ENCODE measurements at regions not wholly inside any gene's neighbourhood (a gene's known extent, or its start where the extent isn't known, plus 50 kb on each side); places are given as distances from the start of the nearest gene placed in this dataset.

DNA sequence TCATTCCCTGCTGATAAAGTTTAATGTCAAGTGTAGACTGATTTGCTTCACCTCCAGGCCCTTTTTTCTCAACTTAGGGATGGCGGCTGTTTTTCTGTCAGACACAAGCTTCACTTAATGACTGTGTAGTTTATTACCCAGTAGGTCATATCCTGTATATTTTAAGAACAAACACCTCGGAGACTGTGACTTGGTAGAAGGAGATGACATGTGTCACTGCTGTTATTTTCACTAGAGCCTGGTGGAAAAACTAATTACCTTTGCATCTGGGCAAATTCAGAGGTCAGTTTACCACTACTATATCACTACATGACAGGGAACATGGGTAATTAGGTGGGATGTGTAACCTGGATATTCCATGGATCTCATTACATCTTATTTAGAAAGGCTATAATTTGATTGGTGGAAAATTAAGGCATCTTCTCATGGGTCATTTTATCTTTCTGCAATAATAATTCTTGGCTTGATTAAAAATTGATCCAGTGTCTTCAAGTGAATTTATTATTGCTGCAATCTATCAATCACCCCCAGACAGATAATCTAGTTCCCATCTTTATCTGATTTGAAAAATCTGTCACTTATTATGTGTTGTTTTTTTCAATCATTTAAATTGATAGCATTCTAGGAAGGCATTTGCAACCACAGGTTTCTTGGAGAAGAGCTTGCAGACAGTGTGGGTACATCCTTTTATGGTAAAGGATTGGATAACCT lies 353.8 kb upstream of the SPRED2 start:
- no peaks in the 10 kb centered on the region for H3K9me3 ChIP-seq
- H3K4me3 ChIP-seq, result no peak overlapping the region
- H3K27ac ChIP-seq, result no peak overlapping the region
- in situ Hi-C loops (cut with MboI; ENCODE audit: low pct_ligation_motif_present in 1 of 4, low pct_unique_long_range_greater_than_20kb in 1 of 4, low sequenced_read_pairs in 3 of 4), result no loop called here
- TF ChIP-seq EP300 (IDR thresholded peaks at IDR 0.05; ENCODE audit: low read depth), result no peak
- TF ChIP-seq POLR2AphosphoS5 (IDR thresholded peaks at IDR 0.05), result no peak
- TF ChIP-seq, protein P1, sequence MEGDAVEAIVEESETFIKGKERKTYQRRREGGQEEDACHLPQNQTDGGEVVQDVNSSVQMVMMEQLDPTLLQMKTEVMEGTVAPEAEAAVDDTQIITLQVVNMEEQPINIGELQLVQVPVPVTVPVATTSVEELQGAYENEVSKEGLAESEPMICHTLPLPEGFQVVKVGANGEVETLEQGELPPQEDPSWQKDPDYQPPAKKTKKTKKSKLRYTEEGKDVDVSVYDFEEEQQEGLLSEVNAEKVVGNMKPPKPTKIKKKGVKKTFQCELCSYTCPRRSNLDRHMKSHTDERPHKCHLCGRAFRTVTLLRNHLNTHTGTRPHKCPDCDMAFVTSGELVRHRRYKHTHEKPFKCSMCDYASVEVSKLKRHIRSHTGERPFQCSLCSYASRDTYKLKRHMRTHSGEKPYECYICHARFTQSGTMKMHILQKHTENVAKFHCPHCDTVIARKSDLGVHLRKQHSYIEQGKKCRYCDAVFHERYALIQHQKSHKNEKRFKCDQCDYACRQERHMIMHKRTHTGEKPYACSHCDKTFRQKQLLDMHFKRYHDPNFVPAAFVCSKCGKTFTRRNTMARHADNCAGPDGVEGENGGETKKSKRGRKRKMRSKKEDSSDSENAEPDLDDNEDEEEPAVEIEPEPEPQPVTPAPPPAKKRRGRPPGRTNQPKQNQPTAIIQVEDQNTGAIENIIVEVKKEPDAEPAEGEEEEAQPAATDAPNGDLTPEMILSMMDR (IDR thresholded peaks at IDR 0.05), result no peak
- TF ChIP-seq POLR2A (IDR thresholded peaks at IDR 0.05), result no peak
- no peak for DNase-seq
- H3K4me1 ChIP-seq, result no peaks in the 10 kb centered on the region
- H3K36me3 ChIP-seq, result no peaks in the 10 kb centered on the region
- no peaks in the 10 kb centered on the region for H3K27me3 ChIP-seq
- intact Hi-C loops (cut with DNase I; ENCODE audit: low total_unique reads), result no loop called here
- WGBS, 2 donors (ENCODE audit: low coverage in 1 of 2), result 31% methylated on average over 2 of the region's 2 CpGs; no CpG with 5 or more reads in 1 of the 2 donors

DNA sequence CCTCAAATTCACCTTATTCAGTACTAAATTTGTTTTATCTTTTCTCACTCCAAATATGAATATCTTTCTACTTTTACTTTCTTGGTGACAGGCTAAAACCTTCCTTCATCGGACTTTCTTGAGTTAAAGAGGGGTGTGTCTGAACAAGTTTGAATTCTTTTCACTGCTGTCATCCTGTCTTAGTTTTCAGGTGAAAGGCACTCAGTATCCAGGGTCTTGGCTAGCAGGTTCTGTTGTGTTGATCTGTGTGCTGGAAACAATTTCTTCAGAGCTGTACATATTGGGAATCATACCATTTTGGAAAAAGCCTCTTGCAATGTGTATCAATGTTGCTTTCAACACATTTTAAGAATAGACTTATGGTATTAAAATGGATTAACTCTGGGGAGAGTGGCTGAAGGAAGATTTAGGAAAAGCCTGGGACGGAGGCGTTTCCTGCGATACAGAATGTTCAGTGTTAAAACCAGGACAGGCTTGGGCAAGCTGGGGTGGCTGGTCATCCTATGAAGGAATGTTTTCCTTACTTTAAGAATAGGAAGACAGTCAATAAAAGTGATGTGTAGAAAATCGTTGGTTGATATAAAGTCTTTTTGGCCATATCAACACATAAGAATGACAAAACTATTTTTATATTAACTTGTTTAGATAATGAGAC lies 350.7 kb upstream of the SPRED2 start:
- in situ Hi-C loops (cut with MboI; ENCODE audit: low pct_ligation_motif_present in 1 of 4, low pct_unique_long_range_greater_than_20kb in 1 of 4, low sequenced_read_pairs in 3 of 4), result no loop called here
- DNase-seq, result no peak
- Histone ChIP-seq H3K9me3 (no peaks in the 10 kb centered on the region), H3K4me3 (no peak overlapping the region), H3K27me3 (no peaks in the 10 kb centered on the region), H3K27ac (no peak overlapping the region), H3K4me1 (no peaks in the 10 kb centered on the region), H3K36me3 (no peaks in the 10 kb centered on the region)
- 78 to 83% methylated on average over 5 of the region's 5 CpGs for WGBS, 2 donors (ENCODE audit: low coverage in 1 of 2)
- intact Hi-C loops (cut with DNase I; ENCODE audit: low total_unique reads), result no loop called here
- TF ChIP-seq EP300 (IDR thresholded peaks at IDR 0.05; ENCODE audit: low read depth) (no peak), POLR2A (IDR thresholded peaks at IDR 0.05) (no peak), POLR2AphosphoS5 (IDR thresholded peaks at IDR 0.05) (no peak)
- TF ChIP-seq, protein P1 (IDR thresholded peaks at IDR 0.05), result no peak

DNA sequence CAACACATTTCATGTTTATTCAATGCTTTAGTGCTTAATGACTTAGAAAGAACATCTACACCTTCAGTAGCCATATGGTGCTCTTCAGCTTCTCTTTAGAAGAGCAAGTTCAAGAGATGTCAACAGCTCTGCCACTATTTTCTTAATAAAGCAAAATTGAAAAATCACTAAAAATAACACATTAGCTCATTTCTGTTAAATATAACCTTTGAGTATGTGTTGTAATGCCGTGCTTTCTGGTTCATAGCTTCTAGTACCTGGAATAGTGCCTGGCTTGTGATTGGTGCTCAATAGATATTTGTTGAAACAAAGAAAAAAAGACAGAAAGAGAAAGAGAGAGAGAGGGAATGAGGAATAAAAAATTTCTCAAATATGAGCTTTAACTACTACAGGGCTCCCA lies 349.8 kb upstream of the SPRED2 start:
- Histone ChIP-seq H3K4me3 (no peak overlapping the region), H3K36me3 (no peaks in the 10 kb centered on the region), H3K27me3 (no peaks in the 10 kb centered on the region), H3K4me1 (no peaks in the 10 kb centered on the region), H3K9me3 (no peaks in the 10 kb centered on the region), H3K27ac (no peak overlapping the region)
- intact Hi-C loops (cut with DNase I; ENCODE audit: low total_unique reads) (no loop called here), in situ Hi-C loops (cut with MboI; ENCODE audit: low pct_ligation_motif_present in 1 of 4, low pct_unique_long_range_greater_than_20kb in 1 of 4, low sequenced_read_pairs in 3 of 4) (no loop called here)
- TF ChIP-seq POLR2AphosphoS5 (IDR thresholded peaks at IDR 0.05) (no peak), EP300 (IDR thresholded peaks at IDR 0.05; ENCODE audit: low read depth) (no peak), POLR2A (IDR thresholded peaks at IDR 0.05) (no peak)
- TF ChIP-seq, protein P1 (IDR thresholded peaks at IDR 0.05), result no peak
- WGBS, 2 donors (ENCODE audit: low coverage in 1 of 2), result 62 to 78% methylated on average over 1 of the region's 1 CpG
- no peak for DNase-seq

DNA sequence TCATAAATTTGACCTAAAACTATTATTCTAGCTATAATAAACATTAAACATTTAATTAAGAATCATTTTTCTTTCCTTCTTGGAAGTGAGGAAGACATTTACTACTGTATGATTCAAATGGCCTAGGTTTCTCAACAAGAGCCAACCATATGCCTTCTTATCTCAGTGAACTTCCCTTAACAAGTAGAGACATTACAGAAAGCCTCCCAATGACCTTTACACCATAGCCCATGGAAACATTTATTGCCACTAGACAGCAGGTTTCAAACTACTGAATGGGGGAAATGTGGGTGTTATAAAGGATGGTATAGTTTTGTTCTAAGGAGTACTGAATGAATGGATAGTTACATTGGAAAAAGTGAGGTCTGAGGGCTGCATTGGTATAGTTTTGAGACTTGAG lies 349.4 kb upstream of the SPRED2 start:
- Histone ChIP-seq H3K4me1 (no peaks in the 10 kb centered on the region), H3K36me3 (no peaks in the 10 kb centered on the region), H3K27me3 (no peaks in the 10 kb centered on the region), H3K9me3 (no peaks in the 10 kb centered on the region), H3K4me3 (no peak overlapping the region), H3K27ac (no peak overlapping the region)
- in situ Hi-C loops (cut with MboI; ENCODE audit: low pct_ligation_motif_present in 1 of 4, low pct_unique_long_range_greater_than_20kb in 1 of 4, low sequenced_read_pairs in 3 of 4) (no loop called here), intact Hi-C loops (cut with DNase I; ENCODE audit: low total_unique reads) (no loop called here)
- no peak for TF ChIP-seq POLR2A (IDR thresholded peaks at IDR 0.05)
- TF ChIP-seq POLR2AphosphoS5 (IDR thresholded peaks at IDR 0.05), result no peak
- TF ChIP-seq, protein P1 (IDR thresholded peaks at IDR 0.05), result no peak
- TF ChIP-seq EP300 (IDR thresholded peaks at IDR 0.05; ENCODE audit: low read depth), result no peak
- no peak for DNase-seq
